ENCODE measurements at regions not wholly inside any gene's neighbourhood (a gene's known extent, or its start where the extent isn't known, plus 50 kb on each side); places are given as distances from the start of the nearest gene placed in this dataset.

DNA sequence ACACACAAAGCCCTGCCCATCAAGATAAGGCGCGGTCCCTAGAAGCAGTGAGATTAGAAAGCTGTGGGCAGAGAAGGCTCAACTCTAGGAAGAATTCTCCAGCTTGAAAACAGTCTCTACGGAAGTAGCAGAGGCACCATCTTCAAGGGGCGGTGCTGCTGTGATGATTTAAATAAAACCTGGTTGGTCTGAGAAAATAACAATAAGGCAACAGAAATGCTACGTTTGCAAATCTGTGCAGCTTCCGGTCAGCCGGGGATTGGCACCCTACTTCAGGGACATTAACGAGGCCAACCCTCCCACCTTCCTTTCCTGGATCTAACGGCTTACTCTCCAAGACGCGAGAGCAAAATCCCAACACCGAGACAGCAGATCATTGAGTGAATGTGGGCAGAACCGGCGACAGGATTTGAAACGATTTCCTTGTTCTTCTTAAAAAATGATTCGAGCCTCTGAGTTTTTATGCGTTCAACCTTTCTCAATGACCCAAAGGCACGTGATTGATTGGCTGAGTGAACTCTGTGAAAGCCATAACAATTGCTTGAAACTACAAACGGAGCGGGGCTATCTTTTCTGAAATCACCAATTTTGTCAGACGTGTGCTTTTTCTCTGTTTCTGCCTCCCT, 93.7 kb upstream of the ZNF516 start:
- Histone ChIP-seq H3K36me3 (ENCODE audit: insufficient read depth, low read length) (no peaks in the 10 kb centered on the region), H3K4me3 (ENCODE audit: low read depth, low read length, poor library complexity, severe bottlenecking) (no peak overlapping the region), H3K4me2 (ENCODE audit: low read length) (no peak overlapping the region), H3K9me3 (ENCODE audit: low read length) (no peaks in the 10 kb centered on the region), H3K27ac (ENCODE audit: low read depth, low read length, poor library complexity, severe bottlenecking) (no peak overlapping the region), H3K4me1 (ENCODE audit: insufficient read depth, low read length, poor library complexity, severe bottlenecking) (no peaks in the 10 kb centered on the region), H3K79me2 (ENCODE audit: insufficient read depth, low read depth, low read length) (no peaks in the 10 kb centered on the region), H4K20me1 (ENCODE audit: insufficient read depth, low read length) (no peaks in the 10 kb centered on the region), H2AFZ (ENCODE audit: low read length) (no peak overlapping the region), H3K9me2 (ENCODE audit: insufficient read depth, low read length) (no peaks in the 10 kb centered on the region)
- no peak for DNase-seq (ENCODE audit: low spot score)
- TF ChIP-seq, protein P1, sequence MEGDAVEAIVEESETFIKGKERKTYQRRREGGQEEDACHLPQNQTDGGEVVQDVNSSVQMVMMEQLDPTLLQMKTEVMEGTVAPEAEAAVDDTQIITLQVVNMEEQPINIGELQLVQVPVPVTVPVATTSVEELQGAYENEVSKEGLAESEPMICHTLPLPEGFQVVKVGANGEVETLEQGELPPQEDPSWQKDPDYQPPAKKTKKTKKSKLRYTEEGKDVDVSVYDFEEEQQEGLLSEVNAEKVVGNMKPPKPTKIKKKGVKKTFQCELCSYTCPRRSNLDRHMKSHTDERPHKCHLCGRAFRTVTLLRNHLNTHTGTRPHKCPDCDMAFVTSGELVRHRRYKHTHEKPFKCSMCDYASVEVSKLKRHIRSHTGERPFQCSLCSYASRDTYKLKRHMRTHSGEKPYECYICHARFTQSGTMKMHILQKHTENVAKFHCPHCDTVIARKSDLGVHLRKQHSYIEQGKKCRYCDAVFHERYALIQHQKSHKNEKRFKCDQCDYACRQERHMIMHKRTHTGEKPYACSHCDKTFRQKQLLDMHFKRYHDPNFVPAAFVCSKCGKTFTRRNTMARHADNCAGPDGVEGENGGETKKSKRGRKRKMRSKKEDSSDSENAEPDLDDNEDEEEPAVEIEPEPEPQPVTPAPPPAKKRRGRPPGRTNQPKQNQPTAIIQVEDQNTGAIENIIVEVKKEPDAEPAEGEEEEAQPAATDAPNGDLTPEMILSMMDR (conservative IDR thresholded peaks at IDR 0.05; ENCODE audit: low read length), result no peak
- TF ChIP-seq EZH2phosphoT487 (IDR thresholded peaks at IDR 0.05; ENCODE audit: borderline replicate concordance, low read depth, low read length), result no peak
- POLR2A ChIA-PET, result no interaction called here
- BruUV-seq (replicated peaks), result no TSS peak
- intact Hi-C loops (cut with micrococcal nuclease; ENCODE audit: unreplicated experiment), result no loop called here
- CTCF ChIA-PET (ENCODE audit: unreplicated experiment), result no interaction called here

DNA sequence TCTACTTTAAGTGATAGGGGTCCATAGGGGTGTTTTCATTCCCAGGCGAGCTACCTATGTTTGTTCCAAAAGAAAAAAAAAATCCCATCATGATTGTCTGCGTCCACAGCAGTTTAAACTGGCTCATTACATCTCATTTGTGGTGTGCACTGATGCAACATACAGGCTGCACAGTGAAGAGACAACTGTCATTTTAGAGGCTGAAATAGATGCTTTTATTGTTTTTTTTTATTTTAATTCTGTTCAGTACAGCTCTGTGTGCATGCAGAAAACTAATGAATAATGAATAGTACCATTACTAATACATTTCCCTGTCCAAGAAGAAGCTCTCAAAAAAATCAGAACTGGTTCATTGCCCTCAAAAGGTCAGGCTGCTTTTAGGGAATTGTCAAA, 92.8 kb upstream of the ZNF516 start:
- TF ChIP-seq, protein P1 (conservative IDR thresholded peaks at IDR 0.05; ENCODE audit: low read length), result no peak
- TF ChIP-seq EZH2phosphoT487 (IDR thresholded peaks at IDR 0.05; ENCODE audit: borderline replicate concordance, low read depth, low read length), result no peak
- H3K4me3 ChIP-seq (ENCODE audit: low read depth, low read length, poor library complexity, severe bottlenecking), result no peak overlapping the region

DNA sequence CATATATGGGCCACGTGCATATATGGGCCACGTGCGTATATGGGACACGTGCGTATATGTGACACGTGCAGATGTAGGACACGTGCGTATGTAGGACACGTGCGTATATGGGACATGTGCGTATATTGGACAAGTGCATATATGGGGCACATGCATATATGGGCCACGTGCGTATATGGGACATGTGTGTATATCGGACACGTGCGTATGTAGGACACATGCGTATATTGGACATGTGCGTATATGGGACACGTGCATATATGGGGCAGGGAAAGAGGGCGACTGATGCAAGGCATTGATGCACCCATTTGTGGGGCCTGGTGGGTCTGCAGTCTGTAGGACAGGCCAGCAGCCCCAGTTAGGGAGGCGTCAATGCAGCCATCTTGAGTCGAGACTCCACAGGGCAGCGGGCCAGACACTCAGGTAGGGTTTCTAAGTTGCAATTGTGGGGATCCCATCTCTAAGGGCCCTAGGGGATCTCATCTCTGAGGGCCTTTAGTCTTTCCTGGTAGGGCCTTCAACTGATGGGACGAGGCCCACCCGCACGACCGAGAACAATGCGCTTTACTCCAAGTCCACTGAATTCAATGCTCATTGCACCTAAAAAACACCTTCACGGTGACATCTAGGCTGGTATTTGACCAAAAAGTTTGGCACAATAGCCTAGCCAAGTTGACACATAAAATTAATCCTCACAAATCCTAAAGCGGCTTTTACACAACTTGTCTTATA, 92.3 kb upstream of the ZNF516 start:
- TF ChIP-seq, protein P1 (conservative IDR thresholded peaks at IDR 0.05; ENCODE audit: low read length), result no peak
- no peak for TF ChIP-seq EZH2phosphoT487 (IDR thresholded peaks at IDR 0.05; ENCODE audit: borderline replicate concordance, low read depth, low read length)
- Histone ChIP-seq H3K4me2 (ENCODE audit: low read length) (no peak overlapping the region), H3K36me3 (ENCODE audit: insufficient read depth, low read length) (no peaks in the 10 kb centered on the region), H3K4me1 (ENCODE audit: insufficient read depth, low read length, poor library complexity, severe bottlenecking) (no peaks in the 10 kb centered on the region), H3K9me3 (ENCODE audit: low read length) (no peaks in the 10 kb centered on the region), H4K20me1 (ENCODE audit: insufficient read depth, low read length) (no peaks in the 10 kb centered on the region), H3K27ac (ENCODE audit: low read depth, low read length, poor library complexity, severe bottlenecking) (no peak overlapping the region), H3K9me2 (ENCODE audit: insufficient read depth, low read length) (no peaks in the 10 kb centered on the region), H2AFZ (ENCODE audit: low read length) (no peak overlapping the region), H3K79me2 (ENCODE audit: insufficient read depth, low read depth, low read length) (no peaks in the 10 kb centered on the region), H3K4me3 (ENCODE audit: low read depth, low read length, poor library complexity, severe bottlenecking) (no peak overlapping the region)
- ChIA-PET POLR2A (no interaction called here), CTCF (ENCODE audit: unreplicated experiment) (no interaction called here)
- no peak for DNase-seq (ENCODE audit: low spot score)
- intact Hi-C loops (cut with micrococcal nuclease; ENCODE audit: unreplicated experiment), result no loop called here
- no TSS peak for BruUV-seq (replicated peaks)

More for the DNA sequence above, 92.8 kb upstream of the ZNF516 start:
- Histone ChIP-seq H4K20me1 (ENCODE audit: insufficient read depth, low read length) (no peaks in the 10 kb centered on the region), H3K4me1 (ENCODE audit: insufficient read depth, low read length, poor library complexity, severe bottlenecking) (no peaks in the 10 kb centered on the region), H3K4me2 (ENCODE audit: low read length) (no peak overlapping the region), H3K79me2 (ENCODE audit: insufficient read depth, low read depth, low read length) (no peaks in the 10 kb centered on the region), H2AFZ (ENCODE audit: low read length) (no peak overlapping the region), H3K9me2 (ENCODE audit: insufficient read depth, low read length) (no peaks in the 10 kb centered on the region), H3K9me3 (ENCODE audit: low read length) (no peaks in the 10 kb centered on the region), H3K27ac (ENCODE audit: low read depth, low read length, poor library complexity, severe bottlenecking) (no peak overlapping the region), H3K36me3 (ENCODE audit: insufficient read depth, low read length) (no peaks in the 10 kb centered on the region)
- DNase-seq (ENCODE audit: low spot score), result no peak
- no TSS peak for BruUV-seq (replicated peaks)
- CTCF ChIA-PET (ENCODE audit: unreplicated experiment), result no interaction called here
- POLR2A ChIA-PET, result no interaction called here
- intact Hi-C loops (cut with micrococcal nuclease; ENCODE audit: unreplicated experiment), result no loop called here

Measured in OCI-LY7 (cell line).